ENCODE measurements at regions not wholly inside any gene's neighbourhood (a gene's known extent, or its start where the extent isn't known, plus 50 kb on each side); places are given as distances from the start of the nearest gene placed in this dataset.

GRCh38 chr7:131945313-131945911, 389.0 kb upstream of the PODXL start:
- WGBS (ENCODE audit: insufficient coverage, low coverage, missing lambda C conversion rate) = 3% methylated on average over 39 of the region's 39 CpGs
- FAIRE-seq (no peak), DNase-seq (ENCODE audit: extremely low read depth in 1 of 4, low spot score in 3 of 4) (peak; percentile 68 to 89 (median 82)), ATAC-seq (peak; percentile 99)
- Histone ChIP-seq H3K27ac (ENCODE audit: extremely low read depth, low read depth, low read length) (no peak overlapping the region), H3K27me3 (ENCODE audit: control insufficient read depth in 2 of 2, insufficient read depth in 2 of 2, low read length in 2 of 2) (peaks cover 5 to 43% of the 10 kb centered on the region in 2 experiments; a peak in 4 of 5 replicates), H3K9me1 (ENCODE audit: control insufficient read depth, insufficient read depth, low read length) (no peaks in the 10 kb centered on the region), H3K4me1 (replicated peaks in 1 of 2; ENCODE audit: control insufficient read depth in 2 of 2, insufficient read depth in 2 of 2, low read length in 2 of 2) (peaks cover 0 to 7% of the 10 kb centered on the region in 2 experiments; a peak in 1 of 5 replicates), H3K9ac (ENCODE audit: insufficient read depth in 1 of 2, low read depth in 2 of 2, low read length in 2 of 2) (no peak overlapping the region; a peak in 1 of 4 replicates), H2AFZ (ENCODE audit: low read depth, low read length) (no peak overlapping the region), H3K36me3 (ENCODE audit: control insufficient read depth, insufficient read depth, low read length) (no peaks in the 10 kb centered on the region), H3K79me2 (ENCODE audit: control insufficient read depth, insufficient read depth, low read length) (no peaks in the 10 kb centered on the region), H3K4me3 (no peak overlapping the region), H4K20me1 (replicated peaks; ENCODE audit: control insufficient read depth, insufficient read depth, low read length) (peaks cover 9% of the 10 kb centered on the region; the same call in 1 of the 2 replicates), H3K9me3 (replicated peaks; ENCODE audit: control insufficient read depth, insufficient read depth, low read depth, low read length) (no peaks in the 10 kb centered on the region), H3K4me2 (ENCODE audit: insufficient read depth, low read length) (no peak overlapping the region)
- intact Hi-C loops (cut with micrococcal nuclease) (loop anchor here (2.0 to 10.0 kb wide), 5 partner anchors 102 to 637 kb away; no protein-coding TSS in a partner anchor), in situ Hi-C loops (cut with MboI) (no loop called here)
- ChIA-PET CTCF (ENCODE audit: low intra/inter-chr PET ratio) (interaction anchor here (0.6 to 3.3 kb wide), 5 partner anchors 15 to 635 kb away, joined by 3 to 13 read pairs (median 4); no protein-coding TSS in a partner anchor), POLR2A (interaction anchor here (0.7 kb wide), 1 partner anchor 17 kb away, joined by 5 read pairs; no protein-coding TSS in a partner anchor)
- no TSS peak for BruUV-seq (replicated peaks)
- TF ChIP-seq CXXC5 (CRISPR knock-in tag; IDR thresholded peaks at IDR 0.05) (no peak), ZC3H4 (CRISPR knock-in tag; IDR thresholded peaks at IDR 0.05; ENCODE audit: borderline replicate concordance) (peak; percentile 24; the same call in 1 of the 2 replicates), RB1 (IDR thresholded peaks at IDR 0.05; ENCODE audit: low read depth) (peak; percentile 94), SMC3 (conservative IDR thresholded peaks at IDR 0.05; ENCODE audit: insufficient read depth, low read depth, low read length) (peak; percentile 83), ZFP36 (IDR thresholded peaks at IDR 0.05; ENCODE audit: low read depth, low read length, partially characterized antibody) (peak; percentile 2), ZNF445 (CRISPR knock-in tag; IDR thresholded peaks at IDR 0.05; ENCODE audit: low read depth) (no peak), DMBX1 (CRISPR knock-in tag; IDR thresholded peaks at IDR 0.05; ENCODE audit: borderline replicate concordance) (no peak), CHD4 (IDR thresholded peaks at IDR 0.05; ENCODE audit: insufficient read depth, insufficient replicate concordance, low read depth, low read length, poor library complexity, severe bottlenecking) (no peak), GTF2A2 (tag; IDR thresholded peaks at IDR 0.05) (no peak), NCOA4 (IDR thresholded peaks at IDR 0.05; ENCODE audit: partially characterized antibody) (no peak), CTCF (IDR thresholded peaks at IDR 0.05 in 2 of 3, conservative IDR thresholded peaks at IDR 0.05 in 1 of 3; ENCODE audit: insufficient read depth in 2 of 3, low read depth in 1 of 3, low read length in 3 of 3) (peak; percentile 89 to 96 (median 90)), PCBP1 (IDR thresholded peaks at IDR 0.05; ENCODE audit: low read depth, low read length, poor library complexity, severe bottlenecking) (peak; percentile 40), SOX6 (IDR thresholded peaks at IDR 0.05) (no peak)
